Heart right ventricle (tissue), 16 donors: ENCODE measurements at regions not wholly inside any gene's neighbourhood (a gene's known extent, or its start where the extent isn't known, plus 50 kb on each side); places are given as distances from the start of the nearest gene placed in this dataset.

Experiments used
- ATAC-seq, 8 donors: fragments of 200-7000 bp; cut with Tn5 transposase; one replicate each; pipeline ENCODE4 v1.9.1; 2020; ENCODE audit warnings: mild to moderate bottlenecking in 8 of 8, moderate library complexity in 8 of 8, moderate number of reproducible peaks in 1 of 8
- DNase-seq, 2 donors: peaks; one replicate each; pipeline ENCODE4 v3.0.0-alpha.2; 2020
- H3K27ac ChIP-seq, 10 donors: fragments of 200-600 bp; sonication (generic) in 2 of 10; one replicate each; pipeline versions ENCODE4 v1.5.0 to v1.8.0; 2020 to 2022; ENCODE audit warnings: mild to moderate bottlenecking in 3 of 10
- H3K27me3 ChIP-seq, 7 donors: fragments of 200-600 bp; one replicate each; pipeline ENCODE4 v1.8.0; 2021 to 2022; ENCODE audit warnings: mild to moderate bottlenecking in 2 of 7
- H3K36me3 ChIP-seq, 9 donors: fragments of 200-600 bp; sonication (generic) in 1 of 9; one replicate each; pipeline versions ENCODE4 v1.5.0 to v1.8.0; 2020 to 2022; ENCODE audit warnings: mild to moderate bottlenecking in 2 of 9
- H3K4me1 ChIP-seq, 9 donors: fragments of 200-600 bp; sonication (generic) in 1 of 9; one replicate each; pipeline versions ENCODE4 v1.5.0 to v1.8.0; 2020 to 2022; ENCODE audit warnings: mild to moderate bottlenecking in 4 of 9
- H3K4me3 ChIP-seq, 10 donors: fragments of 200-600 bp; sonication (generic) in 2 of 10; one replicate each; pipeline versions ENCODE4 v1.5.0 to v1.8.0; 2020 to 2022; ENCODE audit warnings: mild to moderate bottlenecking in 7 of 10, moderate library complexity in 2 of 10
- H3K9me3 ChIP-seq, 11 donors: fragments of 200-600 bp in 10 of 11; sonication (generic) in 2 of 11; one replicate each; pipeline versions ENCODE4 v1.5.0 to v1.8.0; 2013 to 2022; ENCODE audit warnings: mild to moderate bottlenecking in 2 of 11, control low read depth in 1 of 11, moderate library complexity in 1 of 11
- CTCF ChIP-seq, 9 donors: fragments of 200-600 bp; sonication (generic) in 2 of 9; IDR thresholded peaks; one replicate each; pipeline versions ENCODE4 v1.5.0 to v1.8.0; 2021 to 2022; ENCODE audit warnings: antibody characterized with exemption in 9 of 9, mild to moderate bottlenecking in 5 of 9, moderate library complexity in 1 of 9
- WGBS, 2 donors: extraction: QIAGEN DNeasy Blood & Tissue Kit; methylation state at CpG; one replicate each; pipeline ENCODE4 v1.1.7; 2013; ENCODE audit warnings: inconsistent platforms in 1 of 2; 5-methylcytosine and 5-hydroxymethylcytosine counted together
- intact Hi-C, 10 donors: fragments of 100-400 bp; cut with DNase I; formaldehyde crosslinking; loops; one replicate each; pipeline versions ENCODE4 v1.11.1 to v1.14.2; 2022
- donor health status: Arrhythmogenic right ventricular cardiomyopathy.
- donor health status: ischemic (EF 13 %, LVEDD 7.1; RV severe dilation, severe dysfunction).
- donor health status: healthy with polysubstance abuse.
- donor health status: DM: no; HTN: yes; CAD: no.
- donor health status: DM: no; HTN: no; CAD: no.
- donor health status: ischemic (EF 25% LVEDD 6.9; RV normal size, moderate dysfunction).
- donor health status: ischemic (EF 25% LVEDD 5.7; RV mildly dilated, moderate dysfunction).
- donor health status: healthy.
- donor health status: DM: yes; HTN: yes; CAD: no.
- donor health status: Ischemic cardiomyopathy.
- donor health status: ischemic (EF 35%, LVEDD 5.7; RV mildly dilated, moderate dysfunction).
- donor health status: nonischemic (EF 11% LVEDD 7.7; RV severe dilation, severe dysfunction).
- donor health status: DM: yes; HTN: yes; CAD: no.
- donor health status: PGD.
- donor health status: ischemic (EF 29% LVEDD 5.4; RV normal size, mild dysfunction).
- donor health status: nonischemic (EF 23%, LVEDD 6.1; RV moderate dilation, normal function).

- H3K9me3 ChIP-seq = peaks cover 0 to 10% (median 0%) of the 10 kb centered on the region in 11 donors
- no peak overlapping the region for H3K27ac ChIP-seq
- DNase-seq (no peak), ATAC-seq (no peak)
- no peak for TF ChIP-seq CTCF (IDR thresholded peaks at IDR 0.05)
- no peaks in the 10 kb centered on the region for H3K27me3 ChIP-seq
- H3K4me3 ChIP-seq = no peak overlapping the region
- no peaks in the 10 kb centered on the region for H3K4me1 ChIP-seq
- intact Hi-C loops = loop anchor here in 1 of 10 donors (2.0 kb wide), 1 partner anchor 24 kb away; no protein-coding TSS in a partner anchor
- H3K36me3 ChIP-seq = no peaks in the 10 kb centered on the region
Observed at GRCh38 chr3:80542456-80542855, 774.7 kb upstream of the ROBO1 start.

GRCh38 chr3:80537680-80538079, 769.9 kb upstream of the ROBO1 start:
- H3K27ac ChIP-seq = no peak overlapping the region
- intact Hi-C loops = no loop called here
- TF ChIP-seq CTCF (IDR thresholded peaks at IDR 0.05) = no peak
- H3K36me3 ChIP-seq = no peaks in the 10 kb centered on the region
- 75 to 82% methylated on average over 4 of the region's 4 CpGs for WGBS, 2 donors
- ATAC-seq (no peak), DNase-seq (no peak)
- H3K9me3 ChIP-seq = peaks cover 0 to 10% (median 0%) of the 10 kb centered on the region in 11 donors
- no peaks in the 10 kb centered on the region for H3K27me3 ChIP-seq
- H3K4me3 ChIP-seq = no peak overlapping the region
- no peaks in the 10 kb centered on the region for H3K4me1 ChIP-seq

DNA sequence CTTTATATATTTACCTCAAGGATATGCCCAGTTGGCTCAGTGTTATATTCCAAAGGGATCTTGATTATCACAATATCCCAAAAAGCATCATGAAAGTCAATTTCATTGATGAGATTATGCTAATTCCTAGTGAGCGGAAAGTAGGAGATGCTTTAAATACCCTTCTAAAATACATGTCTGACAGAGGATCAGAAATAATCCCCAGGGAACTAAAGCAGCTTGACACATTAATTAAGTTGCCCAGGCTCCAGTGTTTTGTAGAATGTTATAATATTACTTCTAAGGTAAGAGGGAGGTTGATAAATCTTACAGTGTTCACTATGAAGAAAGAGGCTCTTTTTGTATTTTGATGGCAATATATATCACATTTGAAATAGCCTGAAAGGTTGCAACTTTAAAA, 767.5 kb upstream of the ROBO1 start:
- Histone ChIP-seq H3K27me3 (no peaks in the 10 kb centered on the region), H3K4me1 (no peaks in the 10 kb centered on the region)

GRCh38 chr3:80533553-80533952, 765.8 kb upstream of the ROBO1 start:
- no peak for ATAC-seq
- intact Hi-C loops = no loop called here
- 66 to 74% methylated on average over 3 of the region's 3 CpGs for WGBS, 2 donors

More for the DNA sequence above, 767.5 kb upstream of the ROBO1 start:
- 80 to 89% methylated on average over 1 of the region's 1 CpG for WGBS, 2 donors
- intact Hi-C loops = no loop called here
- DNase-seq = no peak
- Histone ChIP-seq H3K36me3 (no peaks in the 10 kb centered on the region), H3K9me3 (peaks cover 0 to 4% (median 0%) of the 10 kb centered on the region in 11 donors), H3K27ac (no peak overlapping the region), H3K4me3 (no peak overlapping the region)
- TF ChIP-seq CTCF (IDR thresholded peaks at IDR 0.05) = no peak
- ATAC-seq = no peak

More at GRCh38 chr3:80533553-80533952, 765.8 kb upstream of the ROBO1 start:
- H3K4me3 ChIP-seq = no peak overlapping the region
- no peaks in the 10 kb centered on the region for H3K36me3 ChIP-seq
- H3K27me3 ChIP-seq = no peaks in the 10 kb centered on the region
- peaks cover 0 to 8% (median 0%) of the 10 kb centered on the region in 11 donors for H3K9me3 ChIP-seq
- TF ChIP-seq CTCF (IDR thresholded peaks at IDR 0.05) = no peak
- no peaks in the 10 kb centered on the region for H3K4me1 ChIP-seq
- no peak for DNase-seq
- H3K27ac ChIP-seq = no peak overlapping the region
